ENCODE measurements at regions not wholly inside any gene's neighbourhood (a gene's known extent, or its start where the extent isn't known, plus 50 kb on each side); places are given as distances from the start of the nearest gene placed in this dataset.
"Not testable (repeated sequence)": the region's sequence is repeated elsewhere in the genome, so short reads cannot be mapped to it uniquely, and the experiment has no call there.

DNA sequence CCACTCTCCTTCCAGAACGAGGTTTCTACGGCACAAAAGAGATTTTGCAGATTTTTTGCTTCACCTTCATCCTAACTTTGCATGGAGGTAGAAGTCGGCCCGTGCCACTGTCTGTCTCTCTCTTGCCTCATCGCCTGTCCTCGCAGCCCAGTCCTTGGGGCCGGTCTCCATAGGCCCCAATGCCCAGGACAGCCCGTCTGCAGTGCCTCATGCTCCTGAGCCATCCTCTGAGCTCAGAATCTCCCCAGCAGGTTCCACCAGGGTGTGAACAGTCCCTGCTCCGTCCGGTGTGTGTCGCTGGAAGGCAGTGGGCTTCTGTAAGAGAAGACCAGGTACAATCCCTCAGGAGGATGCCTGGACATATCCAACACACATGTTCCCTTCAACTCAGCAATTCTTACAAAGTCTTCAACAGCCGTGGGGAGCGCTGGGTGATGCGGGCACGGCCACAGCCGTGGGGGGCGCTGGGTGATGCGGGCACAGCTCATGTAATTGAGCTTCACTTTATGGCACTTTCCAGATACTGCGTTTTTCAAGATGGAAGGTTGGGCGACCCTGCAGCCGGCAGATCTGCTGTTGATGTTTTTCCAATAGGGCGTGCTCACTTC is 231.9 kb downstream of the DLL1 start:
- intact Hi-C loops (cut with DNase I): no loop called here
- Histone ChIP-seq H3K36me3 (no peaks in the 10 kb centered on the region), H3K27ac (no peak overlapping the region), H3K4me3 (no peak overlapping the region), H3K27me3 (no peaks in the 10 kb centered on the region), H3K4me1 (no peaks in the 10 kb centered on the region), H3K9me3 (no peaks in the 10 kb centered on the region)
- TF ChIP-seq, protein P1, sequence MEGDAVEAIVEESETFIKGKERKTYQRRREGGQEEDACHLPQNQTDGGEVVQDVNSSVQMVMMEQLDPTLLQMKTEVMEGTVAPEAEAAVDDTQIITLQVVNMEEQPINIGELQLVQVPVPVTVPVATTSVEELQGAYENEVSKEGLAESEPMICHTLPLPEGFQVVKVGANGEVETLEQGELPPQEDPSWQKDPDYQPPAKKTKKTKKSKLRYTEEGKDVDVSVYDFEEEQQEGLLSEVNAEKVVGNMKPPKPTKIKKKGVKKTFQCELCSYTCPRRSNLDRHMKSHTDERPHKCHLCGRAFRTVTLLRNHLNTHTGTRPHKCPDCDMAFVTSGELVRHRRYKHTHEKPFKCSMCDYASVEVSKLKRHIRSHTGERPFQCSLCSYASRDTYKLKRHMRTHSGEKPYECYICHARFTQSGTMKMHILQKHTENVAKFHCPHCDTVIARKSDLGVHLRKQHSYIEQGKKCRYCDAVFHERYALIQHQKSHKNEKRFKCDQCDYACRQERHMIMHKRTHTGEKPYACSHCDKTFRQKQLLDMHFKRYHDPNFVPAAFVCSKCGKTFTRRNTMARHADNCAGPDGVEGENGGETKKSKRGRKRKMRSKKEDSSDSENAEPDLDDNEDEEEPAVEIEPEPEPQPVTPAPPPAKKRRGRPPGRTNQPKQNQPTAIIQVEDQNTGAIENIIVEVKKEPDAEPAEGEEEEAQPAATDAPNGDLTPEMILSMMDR (IDR thresholded peaks at IDR 0.05): no peak
- peak; percentile 44 for DNase-seq
- ATAC-seq: no peak

- peak; percentile 50 for DNase-seq
- Histone ChIP-seq H3K36me3 (no peaks in the 10 kb centered on the region), H3K27ac (no peak overlapping the region), H3K27me3 (no peaks in the 10 kb centered on the region), H3K4me3 (no peak overlapping the region), H3K9me3 (no peaks in the 10 kb centered on the region), H3K4me1 (no peaks in the 10 kb centered on the region)
- intact Hi-C loops (cut with DNase I): no loop called here
- ATAC-seq: no peak
- TF ChIP-seq, protein P1 (IDR thresholded peaks at IDR 0.05): no peak
Measured at GRCh38 chr6:170057961-170058877, 232.7 kb downstream of the DLL1 start.

DNA sequence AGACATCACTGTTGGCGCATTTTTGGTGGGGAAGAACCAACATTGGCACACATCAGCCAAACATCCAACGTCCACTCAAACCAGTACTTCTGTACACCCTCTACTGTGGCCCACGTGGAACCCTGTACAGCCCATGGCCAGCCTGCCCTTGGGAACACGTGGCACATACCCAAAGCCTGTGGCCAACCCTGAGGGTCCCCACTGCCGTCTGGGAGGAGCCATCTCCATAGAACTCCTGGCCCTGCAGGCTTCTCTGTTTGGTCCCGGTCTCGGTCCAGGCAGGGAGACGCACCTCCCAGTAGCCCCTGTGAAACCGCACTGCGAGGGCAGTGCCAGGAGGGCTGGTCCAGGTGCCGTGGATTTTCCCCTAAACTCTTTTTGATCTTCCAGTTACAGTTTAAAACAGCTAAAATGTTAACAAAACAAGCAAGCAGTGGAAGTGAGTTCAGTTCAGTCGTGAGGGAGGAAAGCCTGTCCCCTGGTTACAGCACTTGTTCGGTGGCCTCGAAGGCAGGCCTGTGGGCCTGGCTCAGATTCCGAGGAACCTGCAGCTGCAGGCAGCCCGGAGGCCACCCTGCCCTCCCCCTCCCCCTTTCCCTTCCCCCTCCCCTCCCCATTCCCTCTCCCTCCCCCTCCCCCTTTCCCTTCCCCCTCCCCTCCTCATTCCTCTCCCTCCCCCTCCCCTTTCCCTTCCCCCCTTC is 233.7 kb downstream of the DLL1 start:
- H3K4me1 ChIP-seq: no peaks in the 10 kb centered on the region
- no peak overlapping the region for H3K4me3 ChIP-seq
- TF ChIP-seq, protein P1 (IDR thresholded peaks at IDR 0.05): no peak
- H3K9me3 ChIP-seq: no peaks in the 10 kb centered on the region
- H3K27ac ChIP-seq: no peak overlapping the region
- intact Hi-C loops (cut with DNase I): no loop called here
- no peak for ATAC-seq
- H3K27me3 ChIP-seq: no peaks in the 10 kb centered on the region
- DNase-seq: peak; percentile 49
- H3K36me3 ChIP-seq: no peaks in the 10 kb centered on the region

DNA sequence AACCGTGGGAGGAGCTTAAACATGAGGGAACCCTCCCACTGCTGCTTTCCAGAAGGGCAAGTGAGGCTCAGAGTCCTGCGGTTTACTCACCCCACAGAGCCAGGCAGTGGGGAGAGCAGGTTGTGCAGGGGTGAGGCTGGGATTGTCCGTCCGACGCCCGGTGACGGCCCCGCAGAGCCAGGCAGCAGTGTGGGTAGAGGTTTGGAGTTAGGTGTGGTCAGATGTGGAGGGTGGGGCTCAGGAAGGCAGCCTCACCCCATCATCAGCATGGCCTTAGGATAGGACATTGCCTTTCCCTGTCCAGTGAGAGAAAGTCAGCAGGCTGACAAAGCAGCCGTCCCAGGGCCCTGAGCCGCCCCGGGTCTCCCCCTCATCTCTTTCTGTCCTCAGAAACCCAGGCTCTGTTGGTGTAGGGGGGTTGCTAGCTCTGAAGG is 234.6 kb downstream of the DLL1 start:
- no peaks in the 10 kb centered on the region for H3K27me3 ChIP-seq
- intact Hi-C loops (cut with DNase I): no loop called here
- no peaks in the 10 kb centered on the region for H3K9me3 ChIP-seq
- H3K27ac ChIP-seq: no peak overlapping the region
- TF ChIP-seq, protein P1 (IDR thresholded peaks at IDR 0.05): no peak
- no peak overlapping the region for H3K4me3 ChIP-seq
- no peaks in the 10 kb centered on the region for H3K36me3 ChIP-seq
- peak; percentile 19 for DNase-seq
- no peak for ATAC-seq
- no peaks in the 10 kb centered on the region for H3K4me1 ChIP-seq

DNA sequence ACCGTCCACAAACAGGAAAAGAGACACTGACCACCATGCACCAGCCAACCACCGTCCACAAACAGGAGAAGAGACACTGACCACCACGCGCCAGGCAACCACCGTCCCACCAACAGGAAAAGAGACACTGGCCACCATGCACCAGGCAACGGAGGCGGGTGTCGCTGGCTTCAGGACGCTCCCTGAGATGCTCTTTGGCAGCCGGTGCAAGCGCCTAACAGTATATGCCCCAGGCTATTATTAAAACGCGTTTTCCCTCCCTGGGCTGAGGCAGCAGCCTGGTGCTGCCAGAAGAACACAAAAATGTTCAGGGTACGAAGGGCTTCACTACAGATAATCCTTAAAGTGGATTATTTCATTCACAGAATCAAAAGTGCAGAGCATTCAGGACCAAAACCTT is 235.1 kb downstream of the DLL1 start:
- H3K4me3 ChIP-seq; H3K27me3 ChIP-seq; ATAC-seq; H3K4me1 ChIP-seq; H3K36me3 ChIP-seq; H3K9me3 ChIP-seq; H3K27ac ChIP-seq; intact Hi-C loops (cut with DNase I): not testable (repeated sequence)
- peak; percentile 23 for DNase-seq

All from upper lobe of right lung (tissue), 1 donor.